ENCODE measurements at regions not wholly inside any gene's neighbourhood (a gene's known extent, or its start where the extent isn't known, plus 50 kb on each side); places are given as distances from the start of the nearest gene placed in this dataset.

DNA sequence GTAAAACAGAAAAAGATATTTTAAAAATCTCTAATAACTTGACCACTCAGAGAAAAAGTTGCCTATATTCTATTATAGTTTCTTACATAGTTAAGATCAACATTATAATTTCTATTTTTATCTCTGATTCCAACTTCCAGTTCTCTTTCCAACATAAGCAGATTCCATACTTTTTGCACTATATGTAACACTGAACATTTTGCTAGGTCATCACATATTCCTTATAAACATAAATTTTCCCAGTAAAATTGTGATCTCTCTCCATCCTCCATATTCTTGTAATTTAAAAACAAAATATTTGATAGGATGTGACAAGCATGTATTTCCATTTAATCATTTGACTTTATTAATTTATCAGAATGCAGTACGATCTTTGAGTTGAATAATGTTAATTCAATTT lies 170.4 kb upstream of the THSD7A start:
- TF ChIP-seq RCOR1 (IDR thresholded peaks at IDR 0.05; ENCODE audit: insufficient replicate concordance, low read length) (no peak), MAFK (IDR thresholded peaks at IDR 0.05; ENCODE audit: low read depth, low read length) (peak; percentile 62), FOS (IDR thresholded peaks at IDR 0.05; ENCODE audit: low read depth, low read length) (no peak), NFE2L2 (IDR thresholded peaks at IDR 0.05; ENCODE audit: low read depth, low read length) (no peak)
- TF ChIP-seq, protein P1, sequence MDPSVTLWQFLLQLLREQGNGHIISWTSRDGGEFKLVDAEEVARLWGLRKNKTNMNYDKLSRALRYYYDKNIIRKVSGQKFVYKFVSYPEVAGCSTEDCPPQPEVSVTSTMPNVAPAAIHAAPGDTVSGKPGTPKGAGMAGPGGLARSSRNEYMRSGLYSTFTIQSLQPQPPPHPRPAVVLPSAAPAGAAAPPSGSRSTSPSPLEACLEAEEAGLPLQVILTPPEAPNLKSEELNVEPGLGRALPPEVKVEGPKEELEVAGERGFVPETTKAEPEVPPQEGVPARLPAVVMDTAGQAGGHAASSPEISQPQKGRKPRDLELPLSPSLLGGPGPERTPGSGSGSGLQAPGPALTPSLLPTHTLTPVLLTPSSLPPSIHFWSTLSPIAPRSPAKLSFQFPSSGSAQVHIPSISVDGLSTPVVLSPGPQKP (IDR thresholded peaks at IDR 0.05; ENCODE audit: borderline replicate concordance, low read depth, low read length): no peak
- H2BK5ac ChIP-seq (ENCODE audit: low read depth, low read length, poor library complexity, severe bottlenecking): no peak overlapping the region
- no peak overlapping the region for H2AK9ac ChIP-seq (replicated peaks; ENCODE audit: low read depth, low read length, poor library complexity)
- H3K9ac ChIP-seq (ENCODE audit: low read depth, low read length): no peak overlapping the region
- no peaks in the 10 kb centered on the region for H3K9me1 ChIP-seq (ENCODE audit: insufficient read depth, low read length)
- no peaks in the 10 kb centered on the region for H4K20me1 ChIP-seq (ENCODE audit: insufficient read depth, low read length)
- no peak overlapping the region for H4K5ac ChIP-seq (ENCODE audit: low read depth, low read length)
- H4K8ac ChIP-seq (ENCODE audit: low read depth in 2 of 2, low read length in 2 of 2): no peak overlapping the region
- H3K36me3 ChIP-seq (ENCODE audit: control insufficient read depth, insufficient read depth, low read length): no peaks in the 10 kb centered on the region
- in situ Hi-C loops (cut with MboI; ENCODE audit: low sequenced_read_pairs): no loop called here
- no peak overlapping the region for H3K14ac ChIP-seq (replicated peaks; ENCODE audit: low read depth, low read length)
- H3K27me3 ChIP-seq (ENCODE audit: control insufficient read depth, insufficient read depth, low read length): no peaks in the 10 kb centered on the region
- no peaks in the 10 kb centered on the region for H3K9me3 ChIP-seq (ENCODE audit: control insufficient read depth, insufficient read depth, low read length)
- H3K4me1 ChIP-seq (ENCODE audit: control insufficient read depth, insufficient read depth, low read length): no peaks in the 10 kb centered on the region
- ATAC-seq (ENCODE audit: low read depth) (no peak), DNase-seq (no peak)
- POLR2A ChIA-PET (ENCODE audit: unreplicated experiment): no interaction called here
- no peak overlapping the region for H4K91ac ChIP-seq (ENCODE audit: insufficient read depth, low read depth, low read length)
- no peak overlapping the region for H2BK20ac ChIP-seq (ENCODE audit: low read depth, low read length)
- no peak overlapping the region for H3K56ac ChIP-seq (ENCODE audit: extremely low read depth, insufficient read depth, low read length)
- H3K79me1 ChIP-seq (ENCODE audit: low read depth in 1 of 2, low read length in 2 of 2): no peaks in the 10 kb centered on the region
- intact Hi-C loops (cut with micrococcal nuclease): no loop called here
- H2AFZ ChIP-seq (replicated peaks; ENCODE audit: low read length, poor library complexity): no peak overlapping the region
- WGBS, 2 experiments (ENCODE audit: extremely low coverage in 2 of 2, insufficient read length in 1 of 2): no CpG with 5 or more reads among the region's 1 CpG
- H2BK15ac ChIP-seq (ENCODE audit: low read depth, low read length): no peak overlapping the region
- no peak overlapping the region for H2AK5ac ChIP-seq (ENCODE audit: low read depth, low read length)
- no peak overlapping the region for H3K4ac ChIP-seq (ENCODE audit: low read depth, low read length)
- no peak overlapping the region for H3K23ac ChIP-seq (ENCODE audit: low read depth, low read length)
- H3K4me3 ChIP-seq (ENCODE audit: insufficient read depth, low read depth, low read length): no peak overlapping the region
- CTCF ChIA-PET: no interaction called here
- BruUV-seq (replicated peaks): no TSS peak
- H3K4me2 ChIP-seq (ENCODE audit: low read depth, low read length): no peak overlapping the region
- no peak overlapping the region for H3K27ac ChIP-seq (ENCODE audit: insufficient read depth, low read length)
- dilution Hi-C loops (cut with HindIII; ENCODE audit: low sequenced_read_pairs, unreplicated experiment): no loop called here
- H3K18ac ChIP-seq (ENCODE audit: low read depth, low read length): no peak overlapping the region
- no peak overlapping the region for H2BK120ac ChIP-seq (ENCODE audit: low read depth, low read length)
